ENCODE measurements at regions not wholly inside any gene's neighbourhood (a gene's known extent, or its start where the extent isn't known, plus 50 kb on each side); places are given as distances from the start of the nearest gene placed in this dataset.

DNA sequence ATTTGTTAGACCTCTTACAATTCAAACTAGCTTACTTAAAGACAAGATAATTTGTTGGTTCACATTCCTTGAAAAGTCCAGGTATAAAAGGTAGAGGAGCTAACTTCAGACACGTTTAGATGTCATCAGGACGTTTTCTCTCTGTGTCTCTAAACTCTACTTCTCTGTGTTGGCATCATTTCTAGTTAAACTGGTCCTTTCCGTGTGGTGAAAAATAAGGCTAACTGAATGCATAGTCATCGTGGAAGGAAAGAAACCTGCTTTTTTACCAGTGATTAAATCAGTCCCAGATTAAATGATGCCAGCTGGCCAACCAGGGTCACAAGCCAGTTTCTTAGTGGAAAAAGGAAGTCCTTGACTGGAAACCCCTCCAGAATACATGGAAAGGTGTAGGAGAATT lies 168.4 kb upstream of the AHI1 start:
- CTCF ChIA-PET, result interaction anchor here (0.9 to 1.8 kb wide), 2 partner anchors 244 to 560 kb away, joined by 3 to 5 read pairs; no protein-coding TSS in a partner anchor
- Histone ChIP-seq H3K4me2 (replicated peaks; ENCODE audit: low read depth, low read length, poor library complexity, severe bottlenecking) (no peak overlapping the region), H3K27me3 (replicated peaks in 1 of 4; ENCODE audit: control extremely low read depth in 1 of 4, control insufficient read depth in 3 of 4, insufficient read depth in 4 of 4, low read length in 3 of 4) (peaks cover 0 to 2% (median 0%) of the 10 kb centered on the region in 4 experiments), H3K9me3 (ENCODE audit: control extremely low read depth in 1 of 3, control insufficient read depth in 2 of 3, insufficient read depth in 1 of 3, low read length in 2 of 3) (no peaks in the 10 kb centered on the region), H3K79me2 (ENCODE audit: control insufficient read depth, insufficient read depth, low read length) (no peaks in the 10 kb centered on the region), H3K9ac (ENCODE audit: low read length) (no peak overlapping the region), H2AFZ (ENCODE audit: insufficient read depth, low read depth, low read length, poor library complexity, severe bottlenecking) (no peak overlapping the region), H3K36me3 (replicated peaks in 1 of 2; ENCODE audit: control extremely low read depth in 1 of 2, control insufficient read depth in 1 of 2, extremely low read depth in 1 of 2, insufficient read depth in 2 of 2, low read length in 1 of 2) (no peaks in the 10 kb centered on the region), H3K27ac (ENCODE audit: low read length in 2 of 2) (no peak overlapping the region), H3K4me1 (ENCODE audit: control insufficient read depth in 2 of 2, insufficient read depth in 2 of 2, low read length in 2 of 2) (no peaks in the 10 kb centered on the region), H3K4me3 (ENCODE audit: control extremely low read depth in 1 of 5, extremely low read depth in 1 of 5, insufficient read depth in 1 of 5, low read depth in 2 of 5, low read length in 4 of 5) (no peak overlapping the region), H4K20me1 (ENCODE audit: control insufficient read depth, insufficient read depth, low read length, poor library complexity, severe bottlenecking) (no peaks in the 10 kb centered on the region)
- no peaks in the 10 kb centered on the region for H3K4me1 Mint-ChIP-seq
- POLR2A ChIA-PET, result no interaction called here
- no peaks in the 10 kb centered on the region for H3K9me3 Mint-ChIP-seq (ENCODE audit: insufficient read depth)
- intact Hi-C loops (cut with micrococcal nuclease), result no loop called here
- peaks cover 28% of the 10 kb centered on the region for H3K27me3 Mint-ChIP-seq
- ATAC-seq (ENCODE audit: low read depth) (no peak), DNase-seq (no peak)
- H3K27ac Mint-ChIP-seq, result no peak overlapping the region
- no CpG with 5 or more reads among the region's 4 CpGs for WGBS (ENCODE audit: insufficient coverage)
- no peak overlapping the region for H3K4me3 Mint-ChIP-seq
- TF ChIP-seq EZH2 (IDR thresholded peaks at IDR 0.05; ENCODE audit: borderline replicate concordance, insufficient read depth, low read depth, low read length, poor library complexity, severe bottlenecking), result no peak
- TF ChIP-seq, protein P1, sequence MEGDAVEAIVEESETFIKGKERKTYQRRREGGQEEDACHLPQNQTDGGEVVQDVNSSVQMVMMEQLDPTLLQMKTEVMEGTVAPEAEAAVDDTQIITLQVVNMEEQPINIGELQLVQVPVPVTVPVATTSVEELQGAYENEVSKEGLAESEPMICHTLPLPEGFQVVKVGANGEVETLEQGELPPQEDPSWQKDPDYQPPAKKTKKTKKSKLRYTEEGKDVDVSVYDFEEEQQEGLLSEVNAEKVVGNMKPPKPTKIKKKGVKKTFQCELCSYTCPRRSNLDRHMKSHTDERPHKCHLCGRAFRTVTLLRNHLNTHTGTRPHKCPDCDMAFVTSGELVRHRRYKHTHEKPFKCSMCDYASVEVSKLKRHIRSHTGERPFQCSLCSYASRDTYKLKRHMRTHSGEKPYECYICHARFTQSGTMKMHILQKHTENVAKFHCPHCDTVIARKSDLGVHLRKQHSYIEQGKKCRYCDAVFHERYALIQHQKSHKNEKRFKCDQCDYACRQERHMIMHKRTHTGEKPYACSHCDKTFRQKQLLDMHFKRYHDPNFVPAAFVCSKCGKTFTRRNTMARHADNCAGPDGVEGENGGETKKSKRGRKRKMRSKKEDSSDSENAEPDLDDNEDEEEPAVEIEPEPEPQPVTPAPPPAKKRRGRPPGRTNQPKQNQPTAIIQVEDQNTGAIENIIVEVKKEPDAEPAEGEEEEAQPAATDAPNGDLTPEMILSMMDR (IDR thresholded peaks at IDR 0.05), result no peak

DNA sequence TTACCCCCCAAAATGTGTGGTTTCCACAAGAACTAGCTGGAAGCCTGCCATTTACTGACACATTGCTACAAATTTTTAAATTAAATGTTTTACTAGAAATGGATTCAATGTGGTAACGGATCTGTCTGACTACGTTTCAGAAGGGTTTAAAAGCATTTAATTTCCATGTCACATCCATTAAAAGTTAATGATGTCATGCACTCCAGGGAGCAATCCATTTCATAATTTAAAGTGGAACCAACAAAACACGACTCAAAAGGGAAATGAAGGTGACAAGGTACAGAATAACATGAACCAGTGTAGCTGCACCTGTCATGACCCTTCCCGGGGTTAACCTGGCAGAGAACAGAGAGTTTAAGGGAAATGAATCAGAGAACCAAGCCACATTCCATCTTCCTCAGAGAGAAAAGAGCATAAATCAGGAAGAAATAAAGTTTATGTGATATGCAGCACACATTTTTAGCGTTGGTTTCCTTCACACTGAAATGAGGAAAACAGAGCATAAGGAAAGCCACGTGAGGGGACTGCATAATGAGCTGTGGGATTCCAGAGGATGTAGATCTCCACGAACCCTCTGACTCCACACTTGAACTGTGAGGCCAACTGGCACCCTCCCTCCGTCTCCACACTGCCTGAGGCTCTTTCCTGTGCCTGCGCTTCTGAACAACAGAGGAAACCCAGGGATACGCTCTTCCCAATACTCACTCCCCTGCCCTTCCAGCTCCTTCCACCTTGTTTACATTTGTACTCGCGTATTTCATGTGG lies 170.3 kb upstream of the AHI1 start:
- no peak overlapping the region for H3K9ac ChIP-seq (ENCODE audit: low read length)
- Mint-ChIP-seq H3K27me3 (peaks cover 20% of the 10 kb centered on the region), H3K9me3 (ENCODE audit: insufficient read depth) (no peaks in the 10 kb centered on the region), H3K4me1 (no peaks in the 10 kb centered on the region), H3K4me3 (no peak overlapping the region), H3K27ac (no peak overlapping the region)
- no peak for TF ChIP-seq EZH2 (IDR thresholded peaks at IDR 0.05; ENCODE audit: borderline replicate concordance, insufficient read depth, low read depth, low read length, poor library complexity, severe bottlenecking)
- TF ChIP-seq, protein P1 (IDR thresholded peaks at IDR 0.05), result no peak
- no peaks in the 10 kb centered on the region for H3K36me3 ChIP-seq (replicated peaks in 1 of 2; ENCODE audit: control extremely low read depth in 1 of 2, control insufficient read depth in 1 of 2, extremely low read depth in 1 of 2, insufficient read depth in 2 of 2, low read length in 1 of 2)
- ATAC-seq (ENCODE audit: low read depth) (no peak), DNase-seq (no peak)
- no peaks in the 10 kb centered on the region for H4K20me1 ChIP-seq (ENCODE audit: control insufficient read depth, insufficient read depth, low read length, poor library complexity, severe bottlenecking)
- no peaks in the 10 kb centered on the region for H3K9me3 ChIP-seq (ENCODE audit: control extremely low read depth in 1 of 3, control insufficient read depth in 2 of 3, insufficient read depth in 1 of 3, low read length in 2 of 3)
- no peak overlapping the region for H3K4me2 ChIP-seq (replicated peaks; ENCODE audit: low read depth, low read length, poor library complexity, severe bottlenecking)
- no peak overlapping the region for H3K27ac ChIP-seq (ENCODE audit: low read length in 2 of 2)
- H3K27me3 ChIP-seq (replicated peaks in 1 of 4; ENCODE audit: control extremely low read depth in 1 of 4, control insufficient read depth in 3 of 4, insufficient read depth in 4 of 4, low read length in 3 of 4), result peaks cover 0 to 2% (median 0%) of the 10 kb centered on the region in 4 experiments
- no peaks in the 10 kb centered on the region for H3K79me2 ChIP-seq (ENCODE audit: control insufficient read depth, insufficient read depth, low read length)
- H3K4me3 ChIP-seq (ENCODE audit: control extremely low read depth in 1 of 5, extremely low read depth in 1 of 5, insufficient read depth in 1 of 5, low read depth in 2 of 5, low read length in 4 of 5), result no peak overlapping the region
- no peaks in the 10 kb centered on the region for H3K4me1 ChIP-seq (ENCODE audit: control insufficient read depth in 2 of 2, insufficient read depth in 2 of 2, low read length in 2 of 2)
- H2AFZ ChIP-seq (ENCODE audit: insufficient read depth, low read depth, low read length, poor library complexity, severe bottlenecking), result no peak overlapping the region
- POLR2A ChIA-PET, result no interaction called here
- WGBS (ENCODE audit: insufficient coverage), result 50% methylated on average over 5 of the region's 12 CpGs
- intact Hi-C loops (cut with micrococcal nuclease), result no loop called here
- CTCF ChIA-PET, result interaction anchor here (0.9 to 11.0 kb wide), 4 partner anchors 132 to 559 kb away, joined by 3 to 173 read pairs (median 8); no protein-coding TSS in a partner anchor

All from B cell (primary cell).